ENCODE measurements at regions not wholly inside any gene's neighbourhood (a gene's known extent, or its start where the extent isn't known, plus 50 kb on each side); places are given as distances from the start of the nearest gene placed in this dataset.

DNA sequence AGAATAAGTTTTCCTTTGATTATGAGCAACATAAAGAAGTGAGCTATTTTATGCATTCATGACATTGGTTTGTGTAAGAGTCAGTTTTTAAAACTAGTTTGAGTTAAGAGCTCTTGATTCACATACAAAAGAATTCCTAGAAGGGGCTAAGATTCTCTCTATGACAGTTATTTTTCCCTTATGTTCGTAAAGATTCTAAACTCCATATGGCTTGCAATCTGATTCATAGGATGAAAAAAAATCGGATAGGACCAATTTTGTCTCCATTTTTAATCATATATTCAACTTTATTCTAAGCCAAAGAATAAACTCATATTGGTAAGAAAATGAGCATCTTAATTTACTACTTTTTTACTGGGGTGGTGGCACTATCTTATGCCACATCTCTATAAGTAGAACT, 79.4 kb downstream of the NAP1L3 start:
- BruUV-seq (replicated peaks), result no TSS peak
- no peak for ATAC-seq (ENCODE audit: low read depth)
- intact Hi-C loops (cut with micrococcal nuclease), result no loop called here
- H3K4me1 ChIP-seq (ENCODE audit: control insufficient read depth, insufficient read depth, low read length), result no peaks in the 10 kb centered on the region
- POLR2A ChIA-PET (ENCODE audit: unreplicated experiment), result no interaction called here
- H3K9me3 ChIP-seq (ENCODE audit: control insufficient read depth, insufficient read depth, low read length), result no peaks in the 10 kb centered on the region
- no peak overlapping the region for H3K14ac ChIP-seq (replicated peaks; ENCODE audit: low read depth, low read length)
- DNase-seq, result no peak
- no peaks in the 10 kb centered on the region for H3K9me1 ChIP-seq (ENCODE audit: insufficient read depth, low read length)
- TF ChIP-seq, protein P1, sequence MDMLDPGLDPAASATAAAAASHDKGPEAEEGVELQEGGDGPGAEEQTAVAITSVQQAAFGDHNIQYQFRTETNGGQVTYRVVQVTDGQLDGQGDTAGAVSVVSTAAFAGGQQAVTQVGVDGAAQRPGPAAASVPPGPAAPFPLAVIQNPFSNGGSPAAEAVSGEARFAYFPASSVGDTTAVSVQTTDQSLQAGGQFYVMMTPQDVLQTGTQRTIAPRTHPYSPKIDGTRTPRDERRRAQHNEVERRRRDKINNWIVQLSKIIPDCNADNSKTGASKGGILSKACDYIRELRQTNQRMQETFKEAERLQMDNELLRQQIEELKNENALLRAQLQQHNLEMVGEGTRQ (IDR thresholded peaks at IDR 0.05; ENCODE audit: low read depth, low read length), result no peak
- TF ChIP-seq CHD1 (IDR thresholded peaks at IDR 0.05; ENCODE audit: low read depth, low read length), result no peak
- TF ChIP-seq RAD21 (IDR thresholded peaks at IDR 0.05; ENCODE audit: low read length), result no peak
- TF ChIP-seq RCOR1 (IDR thresholded peaks at IDR 0.05; ENCODE audit: insufficient replicate concordance, low read length), result no peak
- no peak for TF ChIP-seq MAFK (IDR thresholded peaks at IDR 0.05; ENCODE audit: low read depth, low read length)
- TF ChIP-seq, protein P2, sequence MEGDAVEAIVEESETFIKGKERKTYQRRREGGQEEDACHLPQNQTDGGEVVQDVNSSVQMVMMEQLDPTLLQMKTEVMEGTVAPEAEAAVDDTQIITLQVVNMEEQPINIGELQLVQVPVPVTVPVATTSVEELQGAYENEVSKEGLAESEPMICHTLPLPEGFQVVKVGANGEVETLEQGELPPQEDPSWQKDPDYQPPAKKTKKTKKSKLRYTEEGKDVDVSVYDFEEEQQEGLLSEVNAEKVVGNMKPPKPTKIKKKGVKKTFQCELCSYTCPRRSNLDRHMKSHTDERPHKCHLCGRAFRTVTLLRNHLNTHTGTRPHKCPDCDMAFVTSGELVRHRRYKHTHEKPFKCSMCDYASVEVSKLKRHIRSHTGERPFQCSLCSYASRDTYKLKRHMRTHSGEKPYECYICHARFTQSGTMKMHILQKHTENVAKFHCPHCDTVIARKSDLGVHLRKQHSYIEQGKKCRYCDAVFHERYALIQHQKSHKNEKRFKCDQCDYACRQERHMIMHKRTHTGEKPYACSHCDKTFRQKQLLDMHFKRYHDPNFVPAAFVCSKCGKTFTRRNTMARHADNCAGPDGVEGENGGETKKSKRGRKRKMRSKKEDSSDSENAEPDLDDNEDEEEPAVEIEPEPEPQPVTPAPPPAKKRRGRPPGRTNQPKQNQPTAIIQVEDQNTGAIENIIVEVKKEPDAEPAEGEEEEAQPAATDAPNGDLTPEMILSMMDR (conservative IDR thresholded peaks at IDR 0.05; ENCODE audit: low read depth, low read length), result no peak
- TF ChIP-seq SMC3 (IDR thresholded peaks at IDR 0.05; ENCODE audit: low read depth, low read length), result no peak
- TF ChIP-seq NFE2L2 (IDR thresholded peaks at IDR 0.05; ENCODE audit: low read depth, low read length), result no peak
- TF ChIP-seq CEBPB (IDR thresholded peaks at IDR 0.05; ENCODE audit: low read depth, low read length), result no peak
- TF ChIP-seq, protein P3, sequence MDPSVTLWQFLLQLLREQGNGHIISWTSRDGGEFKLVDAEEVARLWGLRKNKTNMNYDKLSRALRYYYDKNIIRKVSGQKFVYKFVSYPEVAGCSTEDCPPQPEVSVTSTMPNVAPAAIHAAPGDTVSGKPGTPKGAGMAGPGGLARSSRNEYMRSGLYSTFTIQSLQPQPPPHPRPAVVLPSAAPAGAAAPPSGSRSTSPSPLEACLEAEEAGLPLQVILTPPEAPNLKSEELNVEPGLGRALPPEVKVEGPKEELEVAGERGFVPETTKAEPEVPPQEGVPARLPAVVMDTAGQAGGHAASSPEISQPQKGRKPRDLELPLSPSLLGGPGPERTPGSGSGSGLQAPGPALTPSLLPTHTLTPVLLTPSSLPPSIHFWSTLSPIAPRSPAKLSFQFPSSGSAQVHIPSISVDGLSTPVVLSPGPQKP (IDR thresholded peaks at IDR 0.05; ENCODE audit: borderline replicate concordance, low read depth, low read length), result no peak
- no peak for TF ChIP-seq BHLHE40 (IDR thresholded peaks at IDR 0.05; ENCODE audit: low read depth, low read length)
- TF ChIP-seq MAZ (IDR thresholded peaks at IDR 0.05; ENCODE audit: borderline replicate concordance, low read depth, low read length), result no peak
- no peak for TF ChIP-seq MXI1 (IDR thresholded peaks at IDR 0.05; ENCODE audit: borderline replicate concordance, low read depth, low read length)
- no peak for TF ChIP-seq POLR2A (IDR thresholded peaks at IDR 0.05; ENCODE audit: low read depth, low read length)
- TF ChIP-seq FOS (IDR thresholded peaks at IDR 0.05; ENCODE audit: low read depth, low read length), result no peak
- H3K4ac ChIP-seq (ENCODE audit: low read depth, low read length), result no peak overlapping the region
- H3K27me3 ChIP-seq (ENCODE audit: control insufficient read depth, insufficient read depth, low read length), result no peaks in the 10 kb centered on the region
- H2BK5ac ChIP-seq (ENCODE audit: low read depth, low read length, poor library complexity, severe bottlenecking), result no peak overlapping the region
- no peaks in the 10 kb centered on the region for H4K20me1 ChIP-seq (ENCODE audit: insufficient read depth, low read length)
- no peaks in the 10 kb centered on the region for H3K79me1 ChIP-seq (ENCODE audit: low read depth in 1 of 2, low read length in 2 of 2)
- no CpG with 5 or more reads among the region's 2 CpGs for WGBS, 2 experiments (ENCODE audit: extremely low coverage in 2 of 2, insufficient read length in 1 of 2)
- H3K4me2 ChIP-seq (ENCODE audit: low read depth, low read length), result no peak overlapping the region
- no peak overlapping the region for H3K23ac ChIP-seq (ENCODE audit: low read depth, low read length)
- CTCF ChIA-PET, result no interaction called here
- H2AK5ac ChIP-seq (ENCODE audit: low read depth, low read length), result no peak overlapping the region
- no peak overlapping the region for H2AK9ac ChIP-seq (replicated peaks; ENCODE audit: low read depth, low read length, poor library complexity)
- no peak overlapping the region for H3K18ac ChIP-seq (ENCODE audit: low read depth, low read length)
- H4K8ac ChIP-seq (ENCODE audit: low read depth in 2 of 2, low read length in 2 of 2), result no peak overlapping the region
- H4K5ac ChIP-seq (ENCODE audit: low read depth, low read length), result no peak overlapping the region
- H3K27ac ChIP-seq (ENCODE audit: insufficient read depth, low read length), result no peak overlapping the region
- no peak overlapping the region for H3K9ac ChIP-seq (ENCODE audit: low read depth, low read length)
- H3K36me3 ChIP-seq (ENCODE audit: control insufficient read depth, insufficient read depth, low read length), result no peaks in the 10 kb centered on the region
- no peak overlapping the region for H3K56ac ChIP-seq (ENCODE audit: extremely low read depth, insufficient read depth, low read length)
- dilution Hi-C loops (cut with HindIII; ENCODE audit: low sequenced_read_pairs, unreplicated experiment), result no loop called here
- in situ Hi-C loops (cut with MboI; ENCODE audit: low sequenced_read_pairs), result no loop called here
- H2BK20ac ChIP-seq (ENCODE audit: low read depth, low read length), result no peak overlapping the region
- no peak overlapping the region for H2BK120ac ChIP-seq (ENCODE audit: low read depth, low read length)
- H4K91ac ChIP-seq (ENCODE audit: insufficient read depth, low read depth, low read length), result no peak overlapping the region
- H2AFZ ChIP-seq (replicated peaks; ENCODE audit: low read length, poor library complexity), result no peak overlapping the region
- H2BK15ac ChIP-seq (ENCODE audit: low read depth, low read length), result no peak overlapping the region
- H3K4me3 ChIP-seq (ENCODE audit: insufficient read depth, low read depth, low read length), result no peak overlapping the region

Measured in IMR-90 (cell line).